Common myeloid progenitor, CD34-positive (primary cell): ENCODE measurements at regions not wholly inside any gene's neighbourhood (a gene's known extent, or its start where the extent isn't known, plus 50 kb on each side); places are given as distances from the start of the nearest gene placed in this dataset.
A peak's percentile ranks its signal among the peaks of the same experiment; 100 is the strongest.
"Not testable (repeated sequence)": the region's sequence is repeated elsewhere in the genome, so short reads cannot be mapped to it uniquely, and the experiment has no call there.

ENCODE experiments used
- CTCF ChIA-PET: fragments of 350-600 bp; sonication (Branson Sonifier 250); formaldehyde crosslinking; loops from one replicate; lab custom pipeline; 2021; ENCODE audit warnings: antibody characterized with exemption; lab: Charles Lee
- POLR2A ChIA-PET: fragments of 350-600 bp; sonication (Branson Sonifier 250); formaldehyde crosslinking; loops from one replicate; lab custom pipeline; 2021; ENCODE audit warnings: antibody characterized with exemption; lab: Charles Lee
- DNase-seq, 3 donors: peaks; one replicate each; pipeline versions ENCODE4 v3.0.0 to v3.0.0-alpha.2; 2013
- H3K27ac ChIP-seq, 2 experiments: 1 replicate in 1 of 2; 2 replicates in 1 of 2; pipeline ENCODE4 v1.7.0; 2013; ENCODE audit warnings: inconsistent platforms in 2 of 2, low read length in 2 of 2, mild to moderate bottlenecking in 2 of 2, low read depth in 1 of 2, moderate library complexity in 1 of 2; ENCODE audit not compliant: severe bottlenecking in 2 of 2, insufficient read depth in 1 of 2, poor library complexity in 1 of 2
- H3K27me3 ChIP-seq, 5 experiments: replicated peaks in 2 of 5; 1 replicate in 3 of 5; 2 replicates in 2 of 5; pipeline versions ENCODE4 v1.6.1 to v1.7.0; 2013; ENCODE audit warnings: low read length in 4 of 5, mild to moderate bottlenecking in 2 of 5, moderate library complexity in 2 of 5, inconsistent platforms in 1 of 5; ENCODE audit not compliant: insufficient read depth in 5 of 5, control insufficient read depth in 4 of 5
- H3K36me3 ChIP-seq, 4 experiments: 1 replicate in 2 of 4; 2 replicates in 2 of 4; pipeline versions ENCODE4 v1.6.1 to v1.7.0; 2013; ENCODE audit warnings: low read length in 3 of 4, control low read depth in 1 of 4, mild to moderate bottlenecking in 1 of 4; ENCODE audit not compliant: control insufficient read depth in 4 of 4, insufficient read depth in 4 of 4
- H3K4me1 ChIP-seq, 4 experiments: 1 replicate in 3 of 4; 2 replicates in 1 of 4; pipeline versions ENCODE4 v1.6.1 to v1.7.1; 2013; ENCODE audit warnings: low read length in 3 of 4, mild to moderate bottlenecking in 3 of 4, control low read depth in 1 of 4, inconsistent platforms in 1 of 4, moderate library complexity in 1 of 4; ENCODE audit not compliant: control insufficient read depth in 4 of 4, insufficient read depth in 4 of 4; ENCODE audit errors: control extremely low read depth in 1 of 4
- H3K4me3 ChIP-seq, 7 experiments: 1 replicate in 4 of 7; 2 replicates in 3 of 7; pipeline versions ENCODE4 v1.5.1 to v1.7.0; 2013; ENCODE audit warnings: mild to moderate bottlenecking in 7 of 7, low read length in 6 of 7, moderate library complexity in 6 of 7, inconsistent platforms in 2 of 7, low read depth in 2 of 7, control low read depth in 1 of 7; ENCODE audit not compliant: insufficient read depth in 4 of 7, control insufficient read depth in 1 of 7; ENCODE audit errors: extremely low read depth in 1 of 7
- H3K9me3 ChIP-seq, 5 experiments: 1 replicate in 4 of 5; 2 replicates in 1 of 5; pipeline versions ENCODE4 v1.6.1 to v1.7.1; 2013; ENCODE audit warnings: low read length in 4 of 5, mild to moderate bottlenecking in 2 of 5, inconsistent platforms in 1 of 5, low read depth in 1 of 5, moderate library complexity in 1 of 5; ENCODE audit not compliant: control insufficient read depth in 4 of 5, insufficient read depth in 2 of 5; ENCODE audit errors: control extremely low read depth in 1 of 5
- WGBS: methylation state at CpG from one replicate; pipeline ENCODE4 v1.1.5; 2013; ENCODE audit not compliant: insufficient coverage; 5-methylcytosine and 5-hydroxymethylcytosine counted together

- H3K36me3 ChIP-seq, H3K9me3 ChIP-seq, CTCF ChIA-PET, H3K4me3 ChIP-seq, H3K27ac ChIP-seq, POLR2A ChIA-PET, DNase-seq, H3K4me1 ChIP-seq: not testable (repeated sequence)
- no CpG with 5 or more reads among the region's 4 CpGs for WGBS
- H3K27me3 ChIP-seq, result peaks cover 3 to 34% (median 11%) of the 10 kb centered on the region in 5 experiments
Measured at GRCh38 chr17:6373599-6373998, 61.3 kb downstream of the AIPL1 start.

GRCh38 chr17:6366221-6366666 lies 68.7 kb downstream of the AIPL1 start:
- Histone ChIP-seq H3K4me1 (peaks cover 0 to 3% (median 0%) of the 10 kb centered on the region in 4 experiments), H3K9me3 (no peaks in the 10 kb centered on the region), H3K36me3 (no peaks in the 10 kb centered on the region), H3K4me3 (no peak overlapping the region), H3K27me3 (peaks cover 3 to 26% (median 14%) of the 10 kb centered on the region in 5 experiments), H3K27ac (no peak overlapping the region)
- CTCF ChIA-PET, result no interaction called here
- POLR2A ChIA-PET, result no interaction called here
- WGBS, result 100% methylated on average over 2 of the region's 2 CpGs
- DNase-seq, result peak in 1 of 3 donors; percentile 5

GRCh38 chr17:6365200-6365943 lies 69.5 kb downstream of the AIPL1 start:
- POLR2A ChIA-PET, result no interaction called here
- H3K27me3 ChIP-seq, result peaks cover 3 to 26% (median 14%) of the 10 kb centered on the region in 5 experiments
- no peaks in the 10 kb centered on the region for H3K36me3 ChIP-seq
- peaks cover 0 to 3% (median 0%) of the 10 kb centered on the region in 4 experiments for H3K4me1 ChIP-seq
- H3K9me3 ChIP-seq, result peaks cover 0 to 1% (median 0%) of the 10 kb centered on the region in 5 experiments
- WGBS, result 33% methylated on average over 13 of the region's 13 CpGs
- no peak overlapping the region for H3K4me3 ChIP-seq
- DNase-seq, result peak; percentile 22 to 70 (median 64)
- CTCF ChIA-PET, result no interaction called here
- no peak overlapping the region for H3K27ac ChIP-seq

GRCh38 chr17:6361733-6362132 lies 73.2 kb downstream of the AIPL1 start:
- ChIA-PET POLR2A (no interaction called here), CTCF (no interaction called here)
- WGBS, result 67% methylated on average over 2 of the region's 5 CpGs
- H3K27ac ChIP-seq, result no peak overlapping the region
- no peak overlapping the region for H3K4me3 ChIP-seq
- peaks cover 0 to 3% (median 0%) of the 10 kb centered on the region in 4 experiments for H3K4me1 ChIP-seq
- H3K27me3 ChIP-seq, result peaks cover 3 to 29% (median 14%) of the 10 kb centered on the region in 5 experiments
- no peaks in the 10 kb centered on the region for H3K36me3 ChIP-seq
- H3K9me3 ChIP-seq, result peaks cover 0 to 1% (median 0%) of the 10 kb centered on the region in 5 experiments
- peak in 2 of 3 donors; percentile 20 to 30 for DNase-seq

- WGBS, result 94% methylated on average over 2 of the region's 3 CpGs
- H3K36me3 ChIP-seq, result no peaks in the 10 kb centered on the region
- H3K27ac ChIP-seq, result no peak overlapping the region
- peaks cover 0 to 9% (median under 1%) of the 10 kb centered on the region in 5 experiments for H3K27me3 ChIP-seq
- ChIA-PET CTCF (no interaction called here), POLR2A (no interaction called here)
- H3K4me1 ChIP-seq, result no peaks in the 10 kb centered on the region
- peaks cover 0 to 1% (median 0%) of the 10 kb centered on the region in 5 experiments for H3K9me3 ChIP-seq
- no peak overlapping the region for H3K4me3 ChIP-seq
- DNase-seq, result no peak
Measured at GRCh38 chr17:6358131-6358530, 76.8 kb downstream of the AIPL1 start.

GRCh38 chr17:6356562-6356961 lies 78.4 kb downstream of the AIPL1 start:
- WGBS, result 92% methylated on average over 4 of the region's 4 CpGs
- no peaks in the 10 kb centered on the region for H3K4me1 ChIP-seq

GRCh38 chr17:6355196-6355595 lies 79.7 kb downstream of the AIPL1 start:
- WGBS, result 50% methylated on average over 2 of the region's 3 CpGs
- POLR2A ChIA-PET, result no interaction called here
- CTCF ChIA-PET, result no interaction called here
- no peak for DNase-seq
- Histone ChIP-seq H3K27ac (no peak overlapping the region), H3K4me3 (no peak overlapping the region), H3K36me3 (no peaks in the 10 kb centered on the region), H3K4me1 (no peaks in the 10 kb centered on the region), H3K27me3 (peaks cover 0 to 9% (median 2%) of the 10 kb centered on the region in 5 experiments), H3K9me3 (no peaks in the 10 kb centered on the region)

More at GRCh38 chr17:6356562-6356961, 78.4 kb downstream of the AIPL1 start:
- POLR2A ChIA-PET, result no interaction called here
- no peak overlapping the region for H3K27ac ChIP-seq
- H3K4me3 ChIP-seq, result no peak overlapping the region
- H3K27me3 ChIP-seq, result peaks cover 0 to 9% (median 2%) of the 10 kb centered on the region in 5 experiments
- H3K9me3 ChIP-seq, result peaks cover 0 to 1% (median 0%) of the 10 kb centered on the region in 5 experiments
- CTCF ChIA-PET, result no interaction called here
- no peaks in the 10 kb centered on the region for H3K36me3 ChIP-seq
- no peak for DNase-seq
